HG03354 (cell line): ENCODE measurements at regions not wholly inside any gene's neighbourhood (a gene's known extent, or its start where the extent isn't known, plus 50 kb on each side); places are given as distances from the start of the nearest gene placed in this dataset.
"Not testable (repeated sequence)": the region's sequence is repeated elsewhere in the genome, so short reads cannot be mapped to it uniquely, and the experiment has no call there.

Source experiments
- ATAC-seq: cut with Tn5 transposase; IDR thresholded peaks from one replicate; pipeline ENCODE4 v1.9.1; 2021; ENCODE audit warnings: mild to moderate bottlenecking; ENCODE audit not compliant: unreplicated experiment, poor library complexity, severe bottlenecking

DNA sequence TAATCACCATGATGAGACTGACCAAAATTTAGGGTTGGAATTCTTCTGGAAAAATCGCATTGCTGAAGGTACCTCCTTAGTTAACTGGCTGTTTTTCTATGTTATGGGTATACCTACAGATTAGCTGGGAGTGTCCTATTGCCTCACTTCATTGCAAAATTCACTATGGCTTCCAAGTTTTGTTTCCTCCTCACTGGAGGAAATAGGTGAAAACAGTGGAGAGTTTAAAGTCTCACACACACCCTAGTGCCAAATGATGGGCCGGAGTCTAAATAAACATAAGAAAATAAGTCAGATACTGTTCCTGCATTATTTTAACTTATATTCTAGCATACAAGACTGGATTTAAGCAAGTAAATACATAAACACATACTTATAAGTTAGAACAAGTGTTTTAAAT lies 98.2 kb downstream of the AHR start:
- no peak for ATAC-seq

DNA sequence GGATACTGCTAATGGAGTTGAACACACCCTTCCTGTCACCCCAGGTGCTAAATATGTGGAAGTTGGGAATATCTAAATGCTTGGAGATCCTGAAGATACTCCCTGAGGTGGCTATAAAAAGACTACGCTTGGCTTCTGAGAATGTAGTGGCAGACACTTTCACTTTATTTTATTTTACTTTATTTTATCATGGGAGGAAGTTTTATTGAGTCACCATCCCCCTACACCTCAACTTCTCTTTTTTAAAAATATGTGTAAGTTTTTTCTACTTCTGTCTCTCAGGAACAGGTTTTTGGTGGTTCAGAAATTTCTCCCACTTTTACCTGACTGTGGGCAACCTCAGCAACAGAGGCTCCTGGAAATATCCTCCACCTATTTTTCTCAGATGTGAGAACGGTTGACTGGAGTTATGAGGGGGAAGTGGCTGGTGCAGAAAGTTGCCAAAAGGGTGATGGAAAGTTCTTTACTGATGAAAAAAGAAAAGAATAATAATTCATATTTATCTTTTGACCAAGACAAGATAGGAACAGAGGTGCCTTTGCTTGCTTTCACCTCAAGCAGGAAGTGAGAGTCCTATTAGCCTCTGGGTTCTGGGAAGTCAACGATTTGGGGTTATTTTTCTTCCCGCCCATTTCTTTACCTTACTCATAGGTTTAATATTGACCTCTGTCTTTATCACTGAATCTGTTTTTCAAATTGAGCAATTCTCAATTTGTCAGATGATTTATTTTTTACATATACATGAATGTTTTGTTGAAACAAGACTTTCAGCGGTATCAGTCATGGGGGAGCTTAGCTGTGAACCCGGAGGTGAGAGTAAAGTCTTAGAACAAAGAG lies 103.6 kb downstream of the AHR start:
- peak; percentile 73 for ATAC-seq

DNA sequence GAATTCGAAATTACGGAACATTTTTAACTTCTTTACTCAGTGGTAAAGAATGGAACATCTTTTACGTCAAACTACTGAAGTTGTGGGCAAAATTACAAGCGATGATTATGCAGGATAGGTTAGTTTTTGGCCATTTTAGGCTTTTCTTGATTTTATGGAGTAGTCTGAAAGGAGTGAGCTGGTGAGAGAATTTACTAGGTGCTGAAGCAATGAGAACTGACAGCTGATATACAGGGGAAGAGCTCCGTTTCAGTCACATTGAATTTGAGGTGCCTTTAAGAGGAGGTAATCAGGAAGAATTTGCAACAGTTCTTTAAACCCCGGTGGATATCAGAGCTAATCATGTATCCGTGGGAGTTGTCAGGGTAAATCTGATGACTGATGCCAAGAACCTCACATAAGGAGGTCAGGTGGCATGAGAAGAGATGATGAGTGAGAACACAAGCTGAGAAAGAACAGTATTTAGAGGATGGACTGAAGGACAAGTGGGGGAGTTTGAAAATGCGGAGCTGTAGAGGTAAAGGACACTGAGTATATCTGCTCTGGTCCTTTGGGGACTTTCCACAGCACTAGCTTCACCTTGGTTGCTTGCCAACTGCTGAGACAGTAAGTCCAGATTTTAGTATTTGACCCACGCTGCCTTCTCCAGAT lies 104.3 kb downstream of the AHR start:
- peak; percentile 79 for ATAC-seq

DNA sequence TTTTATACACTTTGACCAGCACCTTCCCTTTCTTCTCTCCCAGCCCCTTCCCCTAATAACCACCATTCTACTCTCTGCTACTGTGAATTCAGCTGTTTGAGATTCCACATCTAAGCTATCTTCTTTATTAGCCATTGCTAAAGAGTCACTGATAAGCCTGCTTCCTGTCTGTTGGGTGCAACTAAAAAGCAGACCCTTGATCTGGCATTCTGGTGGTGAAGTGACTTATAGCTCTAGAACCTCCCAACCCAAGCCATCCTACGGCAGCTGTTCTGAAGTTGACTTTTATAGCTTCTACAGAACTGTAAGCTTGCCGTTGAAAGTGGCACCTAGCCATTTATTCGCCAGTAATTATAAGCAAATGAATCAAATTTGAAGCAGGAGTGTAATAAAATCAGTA lies 105.6 kb downstream of the AHR start:
- ATAC-seq = no peak

DNA sequence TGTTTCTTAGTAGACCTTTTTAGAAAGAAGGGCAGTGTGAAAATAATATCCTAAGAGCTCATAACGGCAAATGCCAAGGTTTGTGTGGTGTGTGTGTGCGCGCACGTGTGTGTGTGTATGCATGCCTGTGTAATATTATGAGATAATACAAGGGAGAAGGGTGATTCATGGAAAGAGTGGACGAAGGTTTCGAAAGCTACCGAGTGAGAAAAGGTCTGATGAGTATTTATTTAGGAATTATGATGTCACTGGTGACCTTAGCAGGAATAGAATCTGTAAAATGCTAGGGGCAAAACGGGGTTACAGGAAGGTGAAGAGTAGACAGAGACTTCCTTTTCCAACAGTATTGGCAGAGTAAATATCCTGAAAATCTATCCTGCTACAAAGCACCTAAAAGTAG lies 107.3 kb downstream of the AHR start:
- no peak for ATAC-seq

DNA sequence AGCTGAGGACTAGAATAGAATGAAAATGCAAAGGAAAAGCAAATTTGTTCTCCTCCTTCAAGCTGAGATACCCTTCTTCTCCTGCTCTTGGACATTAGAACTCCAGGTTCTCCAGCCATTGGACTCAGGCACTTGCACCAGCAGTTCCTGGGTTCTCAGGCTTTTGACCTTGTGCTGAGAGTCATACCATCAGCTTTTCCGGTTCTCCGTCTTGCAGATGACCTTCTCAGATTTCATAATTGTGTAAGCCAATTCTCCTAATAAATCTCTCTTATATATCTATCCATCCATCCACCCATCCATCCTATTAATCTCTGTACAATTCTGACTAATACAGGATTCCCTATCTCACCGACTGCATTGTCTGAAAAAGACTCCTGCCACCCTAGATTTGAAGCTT lies 108.3 kb downstream of the AHR start:
- no peak for ATAC-seq

DNA sequence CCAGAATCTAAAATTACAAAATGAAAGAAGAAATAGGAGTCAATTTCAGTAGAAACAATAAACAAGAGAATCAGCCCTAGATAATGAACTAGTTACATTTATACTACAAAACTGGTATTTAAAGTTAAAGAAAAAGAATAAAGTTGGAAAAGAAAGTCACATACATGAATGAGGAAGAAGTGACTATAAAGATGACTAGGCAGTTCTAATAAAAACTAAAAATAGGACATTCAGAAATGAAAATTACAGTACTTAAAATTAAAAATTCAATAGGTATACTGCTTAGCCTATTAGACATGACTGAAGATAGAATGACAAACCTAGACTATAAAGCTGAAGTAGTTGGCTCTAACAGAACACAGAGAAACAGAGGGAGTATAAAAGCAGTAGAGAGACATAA lies 108.8 kb downstream of the AHR start:
- no peak for ATAC-seq

DNA sequence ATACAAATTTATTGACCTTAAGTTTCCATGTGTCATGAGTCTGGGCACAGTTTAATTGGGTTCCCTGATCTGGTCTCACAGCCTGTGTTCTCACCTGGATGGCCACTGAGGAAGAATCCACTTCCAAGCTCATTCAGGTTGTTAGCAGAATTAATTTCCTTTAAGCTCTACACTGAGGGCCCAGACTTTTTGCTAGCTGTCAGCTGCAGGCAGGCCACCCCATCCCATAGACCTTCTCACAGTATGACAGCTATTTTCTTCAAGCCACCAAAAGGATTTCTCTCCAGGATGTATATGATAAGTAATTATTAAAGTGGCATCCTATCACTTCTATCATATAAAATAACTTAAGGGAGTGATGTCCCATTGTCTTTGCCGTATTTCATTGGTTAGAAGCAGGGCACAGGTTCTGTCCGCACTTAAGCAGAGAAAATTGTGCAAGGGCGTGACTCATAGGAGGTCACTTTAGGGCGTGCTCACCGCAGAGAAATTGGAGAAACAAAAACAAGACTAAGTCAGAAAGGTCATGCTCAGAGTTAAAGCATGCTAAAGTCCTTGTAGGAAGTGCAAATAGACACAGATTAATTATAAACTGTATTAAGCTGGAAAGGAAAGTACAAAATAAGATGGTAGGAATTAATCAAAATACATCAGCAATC lies 109.9 kb downstream of the AHR start:
- ATAC-seq = no peak

DNA sequence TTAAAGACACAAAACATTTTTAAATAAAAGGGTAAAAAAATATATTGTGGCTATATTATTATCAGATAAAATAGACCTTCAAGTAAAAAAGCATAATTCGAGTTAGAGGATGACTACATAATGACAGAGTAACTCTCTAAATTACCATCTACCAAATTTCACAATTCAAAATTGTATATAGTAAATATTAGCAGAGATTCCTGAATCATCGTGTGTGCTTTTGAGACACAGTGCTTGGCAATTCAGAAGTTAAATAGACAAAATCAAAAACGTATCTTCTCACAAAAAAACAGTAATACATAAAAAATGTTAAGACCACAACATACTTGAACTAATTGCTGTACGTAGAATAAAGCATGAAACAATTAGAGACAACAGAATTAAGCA lies 110.4 kb downstream of the AHR start:
- no peak for ATAC-seq

DNA sequence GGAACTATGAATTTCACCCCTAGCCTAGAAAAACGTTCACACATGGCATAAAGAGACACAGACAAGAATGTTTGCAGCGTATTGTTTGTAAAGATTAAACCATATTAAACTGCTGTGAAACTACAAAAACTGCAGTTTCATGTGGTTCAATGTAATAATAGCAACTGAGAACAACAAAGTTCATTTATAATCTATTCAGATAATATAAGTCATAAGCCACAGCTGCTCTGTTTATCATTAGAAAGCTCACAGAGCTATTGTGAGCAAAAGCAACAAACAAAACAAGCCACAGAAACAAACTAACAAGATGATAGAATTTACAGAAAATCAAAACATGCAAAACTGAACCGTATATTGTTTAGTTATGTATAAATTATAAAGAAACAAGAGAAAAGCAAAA lies 113.5 kb downstream of the AHR start:
- ATAC-seq = peak; percentile 97

DNA sequence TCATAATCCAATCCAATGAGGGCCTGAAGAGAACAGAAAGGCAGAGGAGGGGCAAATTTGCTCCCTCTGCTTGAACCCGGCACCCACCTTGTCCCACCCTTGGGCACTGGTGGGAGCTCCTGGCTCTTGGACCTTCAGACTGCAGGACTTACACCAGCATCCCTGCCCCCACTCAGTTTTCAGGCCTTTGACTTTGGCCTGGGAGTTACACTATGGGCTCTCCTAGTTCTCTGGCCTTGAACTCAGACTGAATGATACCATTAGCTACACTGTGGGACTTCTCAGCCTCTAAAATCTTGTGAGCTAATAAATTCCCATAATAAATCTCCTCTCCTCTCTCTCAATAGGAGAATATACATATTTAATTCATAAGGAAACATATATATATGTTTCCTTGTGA lies 114.4 kb downstream of the AHR start:
- ATAC-seq = no peak

DNA sequence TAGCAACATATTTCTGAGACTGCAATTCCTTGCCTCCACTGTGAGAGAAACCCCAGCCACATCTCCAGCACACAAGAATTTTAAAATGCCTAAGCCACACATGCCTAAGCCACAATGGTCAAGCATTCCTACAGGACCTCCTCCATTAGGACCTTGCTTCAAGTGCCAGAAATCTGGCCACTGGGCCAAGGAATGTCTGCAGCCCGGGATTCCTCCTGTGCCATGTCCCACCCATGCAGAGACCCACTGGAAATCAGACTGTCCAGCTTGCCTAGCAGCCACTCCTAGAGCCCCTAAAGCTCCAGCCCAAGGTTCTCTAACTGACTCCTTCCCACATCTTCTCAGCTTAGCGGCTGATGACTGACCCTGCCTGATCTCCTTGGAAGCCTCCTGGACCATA lies 117.5 kb downstream of the AHR start:
- ATAC-seq = no peak

DNA sequence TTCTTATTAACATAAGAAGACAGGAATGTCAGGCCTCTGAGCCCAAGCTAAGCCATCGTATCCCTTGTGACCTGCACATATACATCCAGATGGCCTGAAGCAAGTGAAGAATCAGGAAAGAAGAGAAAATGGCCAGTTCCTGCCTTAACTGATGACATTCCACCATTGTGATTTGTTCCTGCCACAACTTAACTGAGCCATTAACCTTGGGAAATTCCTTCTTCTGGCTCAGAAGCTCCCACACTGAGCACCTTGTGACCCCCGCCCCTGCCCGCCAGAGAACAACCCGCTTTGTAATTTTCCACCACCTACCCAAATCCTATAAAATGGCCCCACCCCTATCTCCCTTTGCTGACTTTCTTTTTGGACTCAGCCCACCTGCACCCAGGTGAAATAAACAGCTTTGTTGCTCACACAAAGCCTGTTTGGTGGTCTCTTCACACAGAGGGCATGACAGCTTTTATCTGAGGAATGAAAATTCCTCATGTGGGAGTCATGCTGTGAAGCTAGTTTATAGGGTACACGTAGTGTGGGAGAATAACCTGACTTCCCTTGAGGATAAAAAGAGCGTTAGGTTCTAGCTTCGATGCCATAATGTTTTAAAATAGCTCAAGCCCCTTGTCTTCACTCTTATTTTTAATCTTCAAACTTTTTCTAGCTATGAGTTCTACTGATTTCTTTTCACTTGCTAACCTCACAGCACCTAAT lies 122.0 kb downstream of the AHR start:
- not testable (repeated sequence) for ATAC-seq

DNA sequence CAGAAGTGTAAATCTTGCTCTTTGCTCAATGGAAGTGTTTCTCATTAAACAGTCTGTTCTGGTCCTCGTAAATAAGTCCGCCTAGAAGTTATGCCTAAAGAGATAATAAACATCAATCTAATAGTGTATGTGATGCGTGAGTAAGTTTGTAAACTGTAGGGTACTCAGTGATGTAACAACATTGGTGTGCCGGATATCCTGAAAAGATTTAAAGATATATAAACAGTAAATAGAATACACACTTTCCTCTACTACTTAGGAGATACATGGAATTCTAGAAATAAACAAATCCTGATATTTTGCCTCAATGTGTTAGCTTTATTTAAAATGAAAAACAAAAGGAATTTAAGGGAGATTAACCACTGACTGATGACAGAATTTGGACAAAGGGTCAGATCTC lies 123.5 kb downstream of the AHR start:
- no peak for ATAC-seq

DNA sequence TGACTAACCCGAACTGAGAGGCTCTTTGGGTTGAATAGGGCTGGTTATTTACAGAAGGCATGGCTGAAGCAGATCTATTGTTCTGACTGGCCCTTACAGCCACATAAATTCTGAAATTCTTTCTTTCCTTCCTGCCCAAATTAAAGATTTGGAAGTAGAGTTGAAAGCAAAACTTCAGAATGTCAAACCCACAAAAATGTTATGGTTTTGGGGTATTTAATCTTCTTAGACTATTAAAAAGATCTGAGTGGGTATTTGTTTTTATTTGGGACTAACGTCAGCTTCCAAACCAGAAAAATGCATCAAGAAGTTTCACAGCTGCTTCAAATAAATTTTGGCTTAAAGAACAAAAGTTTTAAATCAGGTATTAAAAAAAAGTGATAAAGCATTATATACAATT lies 124.5 kb downstream of the AHR start:
- ATAC-seq = no peak

DNA sequence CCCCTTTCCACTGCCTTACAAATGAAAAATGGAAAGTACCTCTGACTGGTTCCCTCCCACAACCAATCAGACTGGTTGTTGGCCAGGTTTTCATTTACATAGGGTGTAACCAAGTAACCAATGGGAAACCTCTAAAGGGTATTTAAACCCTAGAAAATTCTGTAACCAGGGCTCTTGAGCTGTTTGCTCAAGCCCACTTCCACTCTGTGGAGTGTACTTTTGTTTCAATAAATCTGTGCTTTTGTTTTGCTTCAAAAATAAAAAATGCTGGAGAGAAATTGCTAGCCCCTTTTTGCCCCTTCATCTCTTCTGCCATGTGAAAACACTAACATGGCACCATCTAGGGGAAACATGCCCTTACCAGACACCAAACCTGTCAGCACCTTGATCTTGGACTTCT lies 129.5 kb downstream of the AHR start:
- no peak for ATAC-seq

DNA sequence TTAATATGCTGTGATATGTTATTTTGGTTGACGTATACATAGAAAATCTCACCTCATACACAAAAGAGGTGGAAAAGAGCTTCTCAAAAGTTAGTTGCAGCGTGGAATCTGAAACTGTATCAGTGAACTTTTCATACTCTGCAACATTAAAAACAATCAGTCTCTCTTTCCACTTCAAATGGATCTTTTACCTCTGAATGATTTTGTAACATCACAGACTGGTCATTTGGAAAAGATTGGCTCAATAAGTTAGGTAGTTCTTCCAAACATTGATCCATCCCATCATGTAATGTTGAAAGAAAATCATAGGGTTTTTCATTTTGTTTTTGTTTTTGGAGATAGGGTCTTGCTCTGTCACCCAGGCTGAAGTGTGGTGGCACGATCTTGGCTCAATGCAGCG lies 131.1 kb downstream of the AHR start:
- no peak for ATAC-seq

DNA sequence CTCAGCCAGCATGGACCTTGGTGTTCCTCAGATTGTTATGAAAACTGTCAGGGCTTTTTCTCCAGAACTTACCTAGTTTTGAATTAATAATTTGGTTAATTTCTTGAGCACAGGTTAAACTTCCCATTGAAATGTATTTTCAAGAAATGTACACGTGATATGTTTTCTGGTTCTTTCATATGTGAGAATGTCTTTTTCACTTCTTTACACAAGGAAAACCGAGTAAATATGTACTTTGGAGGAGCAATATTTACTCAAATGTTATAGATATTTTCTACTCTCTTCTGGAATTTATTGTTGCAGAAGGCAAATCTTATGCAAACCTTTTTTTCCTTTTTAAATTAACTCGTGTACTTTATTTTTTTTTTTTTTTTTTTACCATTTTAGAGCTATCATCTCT lies 134.3 kb downstream of the AHR start:
- no peak for ATAC-seq

DNA sequence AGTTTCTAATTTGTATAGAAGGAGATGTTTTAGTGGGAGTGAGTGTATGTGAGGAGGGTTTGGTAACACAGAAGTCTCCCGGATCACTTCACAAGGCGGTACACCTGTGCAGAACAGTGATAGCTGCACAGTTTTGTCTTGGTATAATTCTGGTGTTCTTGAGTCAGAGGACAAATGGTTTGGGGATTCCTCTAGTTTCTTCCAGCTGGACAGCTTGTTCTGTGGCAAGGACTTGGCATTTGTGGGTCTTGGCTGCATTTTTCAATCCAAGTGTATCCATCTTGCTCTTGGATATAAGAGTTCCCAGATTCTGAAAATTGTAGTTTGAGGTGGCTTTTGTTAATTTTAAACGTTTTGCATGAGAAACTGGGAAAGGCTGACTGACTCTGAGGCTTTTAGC lies 135.7 kb downstream of the AHR start:
- no peak for ATAC-seq

DNA sequence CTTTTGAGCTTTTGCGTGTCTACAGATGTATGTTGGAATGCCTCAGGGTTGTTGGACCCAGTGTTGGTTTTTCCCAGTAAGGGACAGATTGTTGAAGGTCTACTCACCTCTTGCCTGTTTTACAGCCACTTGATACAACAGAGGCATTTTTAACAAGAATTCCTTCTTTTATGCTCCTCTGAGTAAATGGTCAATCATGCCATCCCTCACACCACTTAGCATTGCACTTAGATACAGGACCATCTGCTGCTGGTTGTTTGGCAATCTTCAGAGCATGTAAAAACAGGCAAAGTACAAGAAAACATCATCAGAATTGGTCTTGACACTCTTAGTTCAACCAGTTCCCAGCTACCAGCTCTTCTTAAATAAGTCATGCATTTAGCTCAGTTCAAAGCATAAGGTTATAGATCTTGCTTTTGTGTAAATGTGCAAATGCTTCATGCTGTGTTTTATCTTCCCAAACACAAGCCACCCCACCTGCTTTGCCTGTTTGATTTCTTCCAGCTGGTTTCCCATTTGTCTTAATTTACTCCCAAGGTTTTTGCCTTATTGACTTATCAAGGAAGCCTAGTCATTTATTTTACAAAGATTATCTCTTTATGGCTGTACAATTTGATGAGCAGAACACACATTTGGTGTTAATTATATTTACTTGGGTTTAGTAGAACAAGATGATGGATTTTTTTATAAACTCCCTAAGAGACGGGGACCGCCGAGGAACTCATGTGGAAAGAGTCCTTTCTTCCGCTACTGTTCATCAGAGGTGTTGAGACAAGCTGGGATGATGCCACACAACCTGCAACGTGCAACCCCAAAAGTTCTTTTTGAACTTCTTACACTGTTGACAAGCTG lies 136.6 kb downstream of the AHR start:
- ATAC-seq = no peak
